ENCODE measurements at regions not wholly inside any gene's neighbourhood (a gene's known extent, or its start where the extent isn't known, plus 50 kb on each side); places are given as distances from the start of the nearest gene placed in this dataset.

DNA sequence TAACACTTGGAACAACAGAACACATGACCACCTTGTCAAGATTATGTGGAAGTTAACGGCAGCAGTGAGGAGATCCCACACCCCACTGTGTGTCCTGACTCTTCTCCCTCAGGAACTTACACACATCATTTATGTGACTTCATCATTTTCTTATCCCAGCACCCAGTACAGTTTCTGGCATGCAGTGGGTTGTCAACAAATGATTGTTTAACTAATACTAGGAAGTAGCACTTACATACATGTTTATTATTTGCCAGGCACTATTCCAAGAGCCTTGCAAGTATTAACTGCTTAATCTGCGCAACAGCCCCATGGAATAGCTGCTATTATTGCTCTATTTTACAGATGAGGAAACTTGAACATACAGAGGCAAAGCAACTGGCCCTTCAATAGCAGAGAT lies 391.5 kb downstream of the TXNL1 start:
- H3K9me3 ChIP-seq = no peaks in the 10 kb centered on the region
- TF ChIP-seq POLR2A (IDR thresholded peaks at IDR 0.05) = no peak
- no peak for TF ChIP-seq POLR2AphosphoS5 (IDR thresholded peaks at IDR 0.05)
- TF ChIP-seq EP300 (IDR thresholded peaks at IDR 0.05) = no peak
- TF ChIP-seq CTCF (IDR thresholded peaks at IDR 0.05) = no peak
- peaks cover 0 to 8% (median 0%) of the 10 kb centered on the region in 4 donors for H3K4me1 ChIP-seq
- 47 to 63% methylated on average over 2 of the region's 2 CpGs for WGBS, 2 donors
- no peak for ATAC-seq (ENCODE audit: low FRiP score in 2 of 2)
- no peak for DNase-seq
- H3K27me3 ChIP-seq = no peaks in the 10 kb centered on the region
- no peak overlapping the region for H3K27ac ChIP-seq
- H3K36me3 ChIP-seq = no peaks in the 10 kb centered on the region
- H3K4me3 ChIP-seq = no peak overlapping the region

- Histone ChIP-seq H3K27ac (peak overlapping the region in 1 of 4 donors; percentile 7), H3K36me3 (no peaks in the 10 kb centered on the region)
- DNase-seq = no peak
Observed at GRCh38 chr18:56245866-56246580, 392.4 kb downstream of the TXNL1 start.

DNA sequence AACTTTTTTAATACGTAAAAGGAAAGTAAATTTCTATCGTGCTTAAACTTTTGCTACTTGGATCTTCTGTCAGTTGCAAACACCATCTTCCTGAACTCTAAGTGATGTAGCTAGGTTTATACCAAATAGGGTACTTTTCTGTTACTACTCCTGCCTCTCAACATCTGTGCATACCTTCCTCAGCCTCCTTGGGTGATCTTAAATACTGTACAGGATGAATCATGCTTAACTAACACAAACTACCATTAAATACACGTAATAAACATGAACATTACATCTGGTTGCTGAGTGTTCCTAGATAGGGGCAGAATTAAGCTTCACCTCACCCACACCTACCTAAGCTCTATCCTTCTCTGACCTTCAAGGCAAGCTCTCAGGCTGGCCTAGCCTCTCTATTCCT lies 398.0 kb downstream of the TXNL1 start:
- TF ChIP-seq POLR2A (IDR thresholded peaks at IDR 0.05) = no peak
- no peak for TF ChIP-seq EP300 (IDR thresholded peaks at IDR 0.05)
- TF ChIP-seq POLR2AphosphoS5 (IDR thresholded peaks at IDR 0.05) = no peak
- TF ChIP-seq CTCF (IDR thresholded peaks at IDR 0.05) = no peak
- H3K4me1 ChIP-seq = no peaks in the 10 kb centered on the region
- H3K4me3 ChIP-seq = no peak overlapping the region
- H3K9me3 ChIP-seq = no peaks in the 10 kb centered on the region
- ATAC-seq (ENCODE audit: low FRiP score in 2 of 2) (peak in 1 of 2 donors; percentile 15), DNase-seq (no peak)
- H3K36me3 ChIP-seq = no peaks in the 10 kb centered on the region
- 91 to 96% methylated on average over 3 of the region's 3 CpGs for WGBS, 2 donors
- no peak overlapping the region for H3K27ac ChIP-seq
- no peaks in the 10 kb centered on the region for H3K27me3 ChIP-seq

More at GRCh38 chr18:56245866-56246580, 392.4 kb downstream of the TXNL1 start:
- no peak overlapping the region for H3K4me3 ChIP-seq
- H3K9me3 ChIP-seq = no peaks in the 10 kb centered on the region
- H3K27me3 ChIP-seq = no peaks in the 10 kb centered on the region
- H3K4me1 ChIP-seq = peaks cover 0 to 8% (median 0%) of the 10 kb centered on the region in 4 donors
- TF ChIP-seq POLR2A (IDR thresholded peaks at IDR 0.05) (no peak), EP300 (IDR thresholded peaks at IDR 0.05) (no peak), POLR2AphosphoS5 (IDR thresholded peaks at IDR 0.05) (no peak), CTCF (IDR thresholded peaks at IDR 0.05) (no peak)
- ATAC-seq (ENCODE audit: low FRiP score in 2 of 2) = peak in 1 of 2 donors; percentile 56
- WGBS, 2 donors = 31 to 45% methylated on average over 5 of the region's 5 CpGs

DNA sequence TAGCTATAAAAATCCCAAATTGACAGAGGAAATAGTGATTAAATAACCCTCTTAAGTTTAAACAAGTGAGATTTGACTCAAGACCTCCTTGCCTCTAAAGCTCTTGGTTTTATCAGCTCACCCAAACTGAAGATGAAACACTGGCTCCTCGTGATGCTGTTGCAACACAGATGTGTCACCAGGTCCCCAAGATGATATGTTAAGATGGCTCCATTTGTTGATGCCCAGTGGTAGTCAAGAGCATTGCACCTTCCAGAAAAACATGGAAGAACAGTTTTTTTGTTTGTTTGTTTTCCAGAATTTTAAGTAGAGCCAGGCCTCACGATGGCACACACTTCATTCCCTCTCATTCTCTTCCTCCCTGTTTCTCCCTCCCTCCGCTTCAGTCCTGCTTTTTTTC lies 399.8 kb downstream of the TXNL1 start:
- Histone ChIP-seq H3K4me3 (no peak overlapping the region), H3K27ac (no peak overlapping the region), H3K36me3 (no peaks in the 10 kb centered on the region), H3K27me3 (no peaks in the 10 kb centered on the region), H3K9me3 (no peaks in the 10 kb centered on the region), H3K4me1 (no peaks in the 10 kb centered on the region)
- DNase-seq (no peak), ATAC-seq (ENCODE audit: low FRiP score in 2 of 2) (no peak)
- TF ChIP-seq EP300 (IDR thresholded peaks at IDR 0.05) = no peak
- TF ChIP-seq POLR2A (IDR thresholded peaks at IDR 0.05) = no peak
- no peak for TF ChIP-seq POLR2AphosphoS5 (IDR thresholded peaks at IDR 0.05)
- no peak for TF ChIP-seq CTCF (IDR thresholded peaks at IDR 0.05)
- 78 to 86% methylated on average over 3 of the region's 3 CpGs for WGBS, 2 donors

DNA sequence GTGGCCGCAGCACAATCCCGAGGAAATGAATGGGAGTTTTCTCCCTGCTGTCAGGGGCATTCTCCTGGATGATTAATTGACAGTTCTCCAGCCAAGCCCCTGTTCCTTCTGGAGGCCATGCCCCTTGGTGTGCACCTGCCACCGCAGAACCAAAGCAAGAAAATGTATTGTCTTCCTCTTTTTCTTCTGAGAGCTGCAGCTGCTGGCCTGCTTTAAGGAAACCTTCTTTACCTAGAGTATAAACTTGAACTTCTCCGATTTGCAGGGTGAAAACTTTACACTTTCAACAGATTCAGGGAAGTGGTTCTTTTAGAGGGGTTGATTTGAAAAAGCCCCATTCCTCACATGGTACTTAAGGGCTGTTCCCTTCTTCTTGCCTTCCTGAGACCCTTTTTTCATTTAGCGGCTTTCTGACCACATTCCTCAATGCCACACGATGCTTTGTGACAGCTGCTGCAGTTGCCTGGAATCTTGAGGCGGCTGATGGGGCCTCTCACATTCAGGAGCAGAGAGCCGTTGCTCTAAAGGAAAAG lies 402.8 kb downstream of the TXNL1 start:
- no peak for TF ChIP-seq EP300 (IDR thresholded peaks at IDR 0.05)
- TF ChIP-seq POLR2A (IDR thresholded peaks at IDR 0.05) = no peak
- TF ChIP-seq CTCF (IDR thresholded peaks at IDR 0.05) = no peak
- TF ChIP-seq POLR2AphosphoS5 (IDR thresholded peaks at IDR 0.05) = no peak

More for the DNA sequence above, 402.8 kb downstream of the TXNL1 start:
- peaks cover 0 to 4% (median 1%) of the 10 kb centered on the region in 4 donors for H3K9me3 ChIP-seq
- no peak for DNase-seq
- no peaks in the 10 kb centered on the region for H3K4me1 ChIP-seq
- H3K27me3 ChIP-seq = no peaks in the 10 kb centered on the region
- WGBS, 2 donors = 39 to 44% methylated on average over 8 of the region's 8 CpGs
- no peak overlapping the region for H3K27ac ChIP-seq
- no peak overlapping the region for H3K4me3 ChIP-seq
- no peaks in the 10 kb centered on the region for H3K36me3 ChIP-seq
- no peak for ATAC-seq (ENCODE audit: low FRiP score in 2 of 2)
